Naive thymus-derived CD4-positive, alpha-beta T cell (primary cell): ENCODE measurements at regions not wholly inside any gene's neighbourhood (a gene's known extent, or its start where the extent isn't known, plus 50 kb on each side); places are given as distances from the start of the nearest gene placed in this dataset.

ENCODE experiments used
- ATAC-seq: fragments of 150-1000 bp; cut with Tn5 transposase; 2 replicates; pipeline ENCODE4 v1.10.0; 2021; ENCODE audit warnings: mild to moderate bottlenecking, moderate library complexity
- CTCF ChIA-PET: fragments of 350-600 bp; sonication (Branson Sonifier 250); formaldehyde crosslinking; loops from one replicate; lab custom pipeline; 2021; ENCODE audit warnings: antibody characterized with exemption; lab: Charles Lee
- POLR2A ChIA-PET: fragments of 350-600 bp; sonication (Branson Sonifier 250); formaldehyde crosslinking; loops from one replicate; lab custom pipeline; 2021; ENCODE audit warnings: antibody characterized with exemption, inconsistent platforms; lab: Charles Lee
- DNase-seq, 9 donors: peaks; one replicate each; pipeline versions ENCODE4 v3.0.0 to v3.0.0-alpha.2; 2020 to 2022; ENCODE audit warnings: mixed read lengths in 1 of 9
- H3K27ac ChIP-seq: one replicate; pipeline ENCODE4 v1.7.0; 2013; ENCODE audit warnings: mild to moderate bottlenecking, low read depth, low read length, moderate library complexity
- H3K27me3 ChIP-seq, 2 donors: one replicate each; pipeline ENCODE4 v1.7.0; 2013; ENCODE audit warnings: low read length in 2 of 2, mild to moderate bottlenecking in 2 of 2, moderate library complexity in 2 of 2; ENCODE audit not compliant: control insufficient read depth in 2 of 2, insufficient read depth in 2 of 2
- H3K36me3 ChIP-seq, 3 experiments: 1 replicate in 2 of 3; 2 replicates in 1 of 3; pipeline ENCODE4 v1.7.0; 2013; ENCODE audit warnings: low read length in 3 of 3, mild to moderate bottlenecking in 3 of 3, moderate library complexity in 1 of 3; ENCODE audit not compliant: insufficient read depth in 3 of 3, control insufficient read depth in 2 of 3
- H3K4me1 ChIP-seq, 2 donors: one replicate each; pipeline ENCODE4 v1.7.0; 2013; ENCODE audit warnings: low read length in 2 of 2, mild to moderate bottlenecking in 2 of 2, moderate library complexity in 1 of 2; ENCODE audit not compliant: control insufficient read depth in 2 of 2, insufficient read depth in 2 of 2
- H3K4me3 ChIP-seq: 2 replicates; pipeline ENCODE4 v1.7.0; 2013; ENCODE audit warnings: mild to moderate bottlenecking, low read length
- H3K9me3 ChIP-seq, 3 experiments: 1 replicate in 2 of 3; 2 replicates in 1 of 3; pipeline ENCODE4 v1.7.0; 2013; ENCODE audit warnings: low read length in 3 of 3; ENCODE audit not compliant: control insufficient read depth in 2 of 3
- H3K27ac Mint-ChIP-seq, 9 donors: one replicate each; pipeline ENCODE4 v1.8.0; 2020 to 2022; ENCODE audit warnings: mixed read lengths in 9 of 9, mild to moderate bottlenecking in 8 of 9, moderate library complexity in 5 of 9, inconsistent platforms in 2 of 9
- H3K27me3 Mint-ChIP-seq, 5 donors: one replicate each; pipeline ENCODE4 v1.8.0; 2021 to 2022; ENCODE audit warnings: mixed read lengths in 5 of 5, mild to moderate bottlenecking in 1 of 5
- H3K36me3 Mint-ChIP-seq, 5 donors: one replicate each; pipeline ENCODE4 v1.8.0; 2020 to 2022; ENCODE audit warnings: mixed read lengths in 5 of 5, mild to moderate bottlenecking in 3 of 5, inconsistent platforms in 1 of 5
- H3K4me1 Mint-ChIP-seq, 7 donors: one replicate each; pipeline ENCODE4 v1.8.0; 2020 to 2022; ENCODE audit warnings: mixed read lengths in 7 of 7, mild to moderate bottlenecking in 3 of 7, inconsistent platforms in 1 of 7
- H3K4me3 Mint-ChIP-seq, 10 donors: one replicate each; pipeline ENCODE4 v1.8.0; 2020 to 2022; ENCODE audit warnings: mild to moderate bottlenecking in 10 of 10, mixed read lengths in 10 of 10, moderate library complexity in 6 of 10, inconsistent platforms in 2 of 10
- H3K9me3 Mint-ChIP-seq, 11 donors: one replicate each; pipeline ENCODE4 v1.8.0; 2020 to 2022; ENCODE audit warnings: mixed read lengths in 11 of 11, mild to moderate bottlenecking in 4 of 11, inconsistent platforms in 1 of 11, moderate library complexity in 1 of 11
- intact Hi-C, 2 donors: fragments of 100-400 bp; cut with micrococcal nuclease; formaldehyde crosslinking; loops; one replicate each; pipeline ENCODE4 v1.15.1; 2023

DNA sequence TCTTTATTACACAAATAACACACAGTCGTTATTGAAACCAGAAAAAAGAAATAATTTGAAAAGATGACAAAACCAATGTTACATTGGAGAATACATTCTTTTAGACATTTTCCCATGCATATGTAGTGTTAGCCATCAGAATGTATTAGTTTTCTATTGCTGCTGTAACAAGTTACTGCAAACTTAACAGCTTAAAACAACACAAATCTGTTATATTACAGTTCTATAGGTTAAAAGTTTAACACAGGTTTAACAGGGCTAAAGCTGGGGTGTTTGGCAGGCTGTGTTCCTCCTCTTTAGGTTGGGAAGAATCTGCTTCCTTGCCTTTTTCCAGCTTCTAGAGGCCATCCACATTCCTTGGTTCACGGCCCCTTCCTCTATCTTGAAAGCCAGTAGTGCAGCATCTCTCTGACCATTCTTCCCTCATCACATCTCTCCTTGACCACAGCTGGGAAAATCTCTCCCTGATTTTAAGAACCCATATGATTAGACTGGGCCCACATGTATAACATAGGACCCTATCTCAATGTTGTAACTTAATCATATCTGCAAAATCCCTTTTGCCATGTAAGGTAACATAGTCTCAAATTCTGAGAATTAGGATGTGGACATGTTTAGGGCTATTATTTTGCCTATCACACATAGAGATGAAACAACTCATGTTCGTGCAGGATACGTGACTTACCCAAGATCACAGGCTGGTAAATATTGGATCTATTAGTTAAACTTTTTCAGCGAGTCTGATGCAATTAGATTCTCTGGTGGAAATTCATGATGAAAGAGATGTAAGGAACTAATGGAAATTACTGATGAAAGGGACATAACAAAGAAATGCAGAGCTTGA is 145.4 kb upstream of the TMEM170B start:
- DNase-seq, result no peak
- ChIA-PET CTCF (no interaction called here), POLR2A (no interaction called here)
- Mint-ChIP-seq H3K4me3 (no peak overlapping the region), H3K36me3 (peaks cover 0 to 18% (median 0%) of the 10 kb centered on the region in 5 donors), H3K27ac (no peak overlapping the region), H3K27me3 (peaks cover 0 to 17% (median 6%) of the 10 kb centered on the region in 5 donors), H3K9me3 (peaks cover 0 to 26% (median 3%) of the 10 kb centered on the region in 11 donors), H3K4me1 (peaks cover 0 to 15% (median 0%) of the 10 kb centered on the region in 7 donors)
- H3K9me3 ChIP-seq, result no peaks in the 10 kb centered on the region
- H3K4me1 ChIP-seq, result no peaks in the 10 kb centered on the region
- H3K27ac ChIP-seq, result no peak overlapping the region
- H3K36me3 ChIP-seq, result no peaks in the 10 kb centered on the region
- H3K27me3 ChIP-seq, result no peaks in the 10 kb centered on the region
- ATAC-seq, result no peak
- no peak overlapping the region for H3K4me3 ChIP-seq
- intact Hi-C loops, result no loop called here

- H3K9me3 Mint-ChIP-seq, result peaks cover 0 to 15% (median 2%) of the 10 kb centered on the region in 11 donors
- CTCF ChIA-PET, result no interaction called here
Measured at GRCh38 chr6:11389977-11390376, 147.6 kb upstream of the TMEM170B start.

GRCh38 chr6:11388983-11389944 is 148.3 kb upstream of the TMEM170B start:
- Histone ChIP-seq H3K9me3 (no peaks in the 10 kb centered on the region), H3K4me1 (no peaks in the 10 kb centered on the region), H3K4me3 (no peak overlapping the region), H3K27ac (no peak overlapping the region), H3K27me3 (no peaks in the 10 kb centered on the region), H3K36me3 (no peaks in the 10 kb centered on the region)
- ChIA-PET CTCF (no interaction called here), POLR2A (no interaction called here)
- Mint-ChIP-seq H3K27me3 (peaks cover 0 to 5% (median 0%) of the 10 kb centered on the region in 5 donors), H3K27ac (no peak overlapping the region), H3K4me3 (no peak overlapping the region), H3K9me3 (peaks cover 0 to 15% (median 2%) of the 10 kb centered on the region in 11 donors), H3K4me1 (peaks cover 5 to 28% (median 18%) of the 10 kb centered on the region in 7 donors), H3K36me3 (peaks cover 0 to 11% (median 0%) of the 10 kb centered on the region in 5 donors)
- DNase-seq, result no peak
- intact Hi-C loops, result loop anchor here in 1 of 2 donors (10.0 kb wide), 1 partner anchor 326 kb away; no protein-coding TSS in a partner anchor
- ATAC-seq, result no peak

More at GRCh38 chr6:11389977-11390376, 147.6 kb upstream of the TMEM170B start:
- no peak for ATAC-seq
- Histone ChIP-seq H3K4me3 (no peak overlapping the region), H3K27me3 (no peaks in the 10 kb centered on the region), H3K4me1 (no peaks in the 10 kb centered on the region), H3K9me3 (no peaks in the 10 kb centered on the region), H3K36me3 (no peaks in the 10 kb centered on the region), H3K27ac (no peak overlapping the region)
- Mint-ChIP-seq H3K27me3 (peaks cover 0 to 5% (median 0%) of the 10 kb centered on the region in 5 donors), H3K4me1 (peaks cover 5 to 32% (median 18%) of the 10 kb centered on the region in 7 donors), H3K36me3 (peaks cover 0 to 11% (median 0%) of the 10 kb centered on the region in 5 donors), H3K27ac (no peak overlapping the region), H3K4me3 (no peak overlapping the region)
- intact Hi-C loops, result loop anchor here in 1 of 2 donors (10.0 kb wide), 1 partner anchor 325 kb away; no protein-coding TSS in a partner anchor
- POLR2A ChIA-PET, result no interaction called here
- no peak for DNase-seq

DNA sequence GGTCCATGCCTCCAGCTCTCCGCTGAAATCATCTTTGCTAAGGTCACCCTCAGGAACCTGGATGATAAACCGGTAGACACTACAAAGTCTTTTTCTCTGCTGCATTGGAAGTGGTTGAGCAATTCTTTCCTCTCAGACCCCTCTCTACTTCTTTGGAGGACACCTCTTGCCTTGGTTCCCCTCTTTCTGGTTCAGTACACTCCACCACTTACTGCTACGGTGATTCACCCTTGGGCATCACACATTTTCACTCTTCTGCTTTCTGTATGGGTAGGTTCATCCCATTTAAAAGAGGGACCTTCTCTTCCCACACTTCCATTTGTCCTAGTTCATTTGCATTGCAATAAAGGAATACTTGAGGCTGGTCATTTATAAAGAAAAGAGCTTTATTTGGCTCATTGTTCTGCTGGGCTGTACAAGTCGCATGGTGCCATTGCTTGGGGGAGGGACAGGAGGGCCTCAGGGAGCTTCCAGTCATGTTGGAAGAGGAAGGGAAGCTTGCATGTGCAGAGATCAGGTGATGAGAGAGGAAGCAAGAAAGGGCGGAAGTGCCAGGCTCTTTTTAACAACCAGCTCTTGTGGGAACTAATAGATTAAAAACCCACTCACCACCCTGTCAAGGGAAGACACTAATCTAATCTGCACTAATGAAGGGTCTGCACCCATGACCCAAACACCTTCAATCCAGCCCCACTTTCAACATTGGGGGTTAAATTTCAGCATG is 149.7 kb upstream of the TMEM170B start:
- DNase-seq (no peak), ATAC-seq (no peak)
- no peak overlapping the region for H3K4me3 ChIP-seq
- H3K27me3 ChIP-seq, result no peaks in the 10 kb centered on the region
- H3K9me3 ChIP-seq, result no peaks in the 10 kb centered on the region
- peaks cover 3 to 5% of the 10 kb centered on the region in 2 donors for H3K4me1 ChIP-seq
- Mint-ChIP-seq H3K4me3 (no peak overlapping the region), H3K9me3 (peaks cover 0 to 15% (median 2%) of the 10 kb centered on the region in 11 donors), H3K36me3 (peaks cover 0 to 11% (median 0%) of the 10 kb centered on the region in 5 donors), H3K27ac (no peak overlapping the region), H3K27me3 (peaks cover 0 to 5% (median 0%) of the 10 kb centered on the region in 5 donors), H3K4me1 (peaks cover 12 to 35% (median 22%) of the 10 kb centered on the region in 7 donors)
- no peak overlapping the region for H3K27ac ChIP-seq
- CTCF ChIA-PET, result no interaction called here
- no peaks in the 10 kb centered on the region for H3K36me3 ChIP-seq
- POLR2A ChIA-PET, result no interaction called here
- intact Hi-C loops, result loop anchor here in 1 of 2 donors (10.0 kb wide), 1 partner anchor 327 kb away; no protein-coding TSS in a partner anchor

- Mint-ChIP-seq H3K27me3 (no peaks in the 10 kb centered on the region), H3K9me3 (peaks cover 0 to 8% (median 0%) of the 10 kb centered on the region in 11 donors), H3K27ac (peak overlapping the region in 4 of 9 donors; percentile 8 to 82 (median 47)), H3K4me3 (peak overlapping the region in 2 of 10 donors; percentile 38 to 64), H3K36me3 (peaks cover 0 to 5% (median 0%) of the 10 kb centered on the region in 5 donors), H3K4me1 (peaks cover 19 to 44% (median 31%) of the 10 kb centered on the region in 7 donors)
- H3K4me1 ChIP-seq, result peaks cover 8 to 11% of the 10 kb centered on the region in 2 donors
- H3K4me3 ChIP-seq, result no peak overlapping the region
- no peak overlapping the region for H3K27ac ChIP-seq
- H3K9me3 ChIP-seq, result no peaks in the 10 kb centered on the region
- no peaks in the 10 kb centered on the region for H3K36me3 ChIP-seq
- intact Hi-C loops, result loop anchor here in 1 of 2 donors (10.0 kb wide), 1 partner anchor 328 kb away; no protein-coding TSS in a partner anchor
- ChIA-PET CTCF (no interaction called here), POLR2A (no interaction called here)
- DNase-seq, result no peak
- H3K27me3 ChIP-seq, result no peaks in the 10 kb centered on the region
- ATAC-seq, result no peak
Measured at GRCh38 chr6:11386726-11387125, 150.8 kb upstream of the TMEM170B start.
